GM13977 (cell line): ENCODE measurements at regions not wholly inside any gene's neighbourhood (a gene's known extent, or its start where the extent isn't known, plus 50 kb on each side); places are given as distances from the start of the nearest gene placed in this dataset.

Source experiments
- DNase-seq: peaks from one replicate; pipeline ENCODE4 v3.0.0; 2012; ENCODE audit warnings: low spot score
- CTCF ChIP-seq: IDR thresholded peaks from 2 replicates; pipeline ENCODE4 v1.5.1; 2012; ENCODE audit warnings: mild to moderate bottlenecking, control low read depth; ENCODE audit not compliant: insufficient read depth; ENCODE audit errors: extremely low read depth, missing control alignments
- in situ Hi-C: fragments of 300-500 bp; cut with MboI; formaldehyde crosslinking; loops from one replicate; pipeline ENCODE4 v1.12.0; 2022; ENCODE audit warnings: low sequenced_read_pairs, low pct_unique_long_range_greater_than_20kb, mixed read lengths, inconsistent platforms; ENCODE audit not compliant: unreplicated experiment

GRCh38 chr6:23250556-23250955 is 681.2 kb downstream of the HDGFL1 start:
- TF ChIP-seq CTCF = no peak
- in situ Hi-C loops = no loop called here
- DNase-seq = no peak

GRCh38 chr6:23262864-23263263 is 693.5 kb downstream of the HDGFL1 start:
- in situ Hi-C loops = no loop called here
- DNase-seq = no peak
- no peak for TF ChIP-seq CTCF

- no peak for DNase-seq
- in situ Hi-C loops = no loop called here
- TF ChIP-seq CTCF = no peak
Measured at GRCh38 chr6:23265270-23265669, 695.9 kb downstream of the HDGFL1 start.

- no peak for DNase-seq
- TF ChIP-seq CTCF = no peak
- in situ Hi-C loops = no loop called here
Measured at GRCh38 chr6:23266536-23266935, 697.2 kb downstream of the HDGFL1 start.

GRCh38 chr6:23267651-23268050 is 698.3 kb downstream of the HDGFL1 start:
- TF ChIP-seq CTCF = no peak
- in situ Hi-C loops = no loop called here
- DNase-seq = no peak

GRCh38 chr6:23268348-23268747 is 699.0 kb downstream of the HDGFL1 start:
- no peak for DNase-seq
- in situ Hi-C loops = no loop called here
- TF ChIP-seq CTCF = no peak

- no peak for DNase-seq
- in situ Hi-C loops = no loop called here
- TF ChIP-seq CTCF = no peak
Measured at GRCh38 chr6:23269436-23269835, 700.1 kb downstream of the HDGFL1 start.
